WTC11 (cell line): ENCODE measurements at regions not wholly inside any gene's neighbourhood (a gene's known extent, or its start where the extent isn't known, plus 50 kb on each side); places are given as distances from the start of the nearest gene placed in this dataset.
A peak's percentile ranks its signal among the peaks of the same experiment; 100 is the strongest.

ENCODE experiments used
- ATAC-seq: fragments of 200-7000 bp; cut with Tn5 transposase; 2 replicates; pipeline ENCODE4 v1.10.0; 2021; ENCODE audit warnings: mild to moderate bottlenecking, moderate library complexity
- CTCF ChIA-PET: fragments of 300-600 bp; sonication (Branson Sonifier 250); formaldehyde crosslinking; loops from one replicate; lab custom pipeline; 2021; ENCODE audit warnings: antibody characterized with exemption; lab: Charles Lee
- POLR2A ChIA-PET: fragments of 350-600 bp; sonication (Branson Sonifier 250); formaldehyde crosslinking; loops from one replicate; lab custom pipeline; 2021; ENCODE audit warnings: antibody characterized with exemption; lab: Charles Lee
- DNase-seq: peaks from one replicate; pipeline ENCODE4 v3.0.0; 2021; ENCODE audit warnings: low spot score
- H3K27ac Mint-ChIP-seq: 2 replicates; pipeline ENCODE4 v1.8.0; 2021; ENCODE audit warnings: mixed read lengths
- H3K27me3 Mint-ChIP-seq: 2 replicates; pipeline ENCODE4 v1.8.0; 2021; ENCODE audit warnings: low read depth, mild to moderate bottlenecking, moderate library complexity, mixed read lengths
- H3K36me3 Mint-ChIP-seq: 2 replicates; pipeline ENCODE4 v1.8.0; 2021; ENCODE audit warnings: mixed read lengths
- H3K4me1 Mint-ChIP-seq: 2 replicates; pipeline ENCODE4 v1.8.0; 2022; ENCODE audit warnings: mixed read lengths
- H3K4me3 Mint-ChIP-seq: 2 replicates; pipeline ENCODE4 v1.8.0; 2021; ENCODE audit warnings: mild to moderate bottlenecking, moderate library complexity, mixed read lengths
- H3K9me3 Mint-ChIP-seq: 2 replicates; pipeline ENCODE4 v1.8.0; 2021; ENCODE audit warnings: mixed read lengths
- ARID4B ChIP-seq: sonication (generic); formaldehyde crosslinking; IDR thresholded peaks from 2 replicates; pipeline ENCODE4 v1.8.0; 2023; ENCODE audit warnings: missing genetic modification reagents, mild to moderate bottlenecking, borderline replicate concordance
- ATF3 ChIP-seq: sonication (generic); formaldehyde crosslinking; conservative IDR thresholded peaks from 2 replicates; pipeline ENCODE4 v1.8.1; 2022; ENCODE audit warnings: mild to moderate bottlenecking, missing genetic modification reagents
- ATF6 ChIP-seq: sonication (generic); formaldehyde crosslinking; IDR thresholded peaks from 2 replicates; pipeline ENCODE4 v1.8.1; 2023; ENCODE audit warnings: mild to moderate bottlenecking, missing genetic modification reagents
- E2F5 ChIP-seq: sonication (generic); formaldehyde crosslinking; IDR thresholded peaks from 2 replicates; pipeline ENCODE4 v1.8.1; 2022; ENCODE audit warnings: mild to moderate bottlenecking, moderate library complexity, missing genetic modification reagents
- ELF4 ChIP-seq: sonication (generic); formaldehyde crosslinking; IDR thresholded peaks from 2 replicates; pipeline ENCODE4 v1.8.1; 2022; ENCODE audit warnings: low read depth, mild to moderate bottlenecking, moderate library complexity, missing genetic modification reagents
- MLX ChIP-seq: sonication (generic); formaldehyde crosslinking; IDR thresholded peaks from 2 replicates; pipeline ENCODE4 v1.8.1; 2023; ENCODE audit warnings: mild to moderate bottlenecking, missing genetic modification reagents, moderate library complexity
- MXD4 ChIP-seq: fragments of 250-450 bp; sonication (Bioruptor Pico); IDR thresholded peaks from 2 replicates; pipeline ENCODE4 v1.8.0; 2021; ENCODE audit warnings: mild to moderate bottlenecking, moderate library complexity, borderline replicate concordance
- NFATC4 ChIP-seq: fragments of 250-450 bp; sonication (Bioruptor Pico); IDR thresholded peaks from 2 replicates; pipeline ENCODE4 v1.9.0; 2021; ENCODE audit warnings: mild to moderate bottlenecking
- NR1H2 ChIP-seq: sonication (generic); formaldehyde crosslinking; IDR thresholded peaks from 2 replicates; pipeline ENCODE4 v1.9.0; 2021; ENCODE audit warnings: mild to moderate bottlenecking, moderate library complexity, missing genetic modification reagents
- NR3C1 ChIP-seq: sonication (generic); formaldehyde crosslinking; conservative IDR thresholded peaks from 2 replicates; pipeline ENCODE4 v1.8.1; 2023; ENCODE audit warnings: low read depth, mild to moderate bottlenecking, missing genetic modification reagents
- PRRX2 ChIP-seq: fragments of 250-450 bp; sonication (Bioruptor Pico); IDR thresholded peaks from 2 replicates; pipeline ENCODE4 v1.8.0; 2021; ENCODE audit warnings: mild to moderate bottlenecking
- RELA ChIP-seq: sonication (generic); formaldehyde crosslinking; IDR thresholded peaks from 2 replicates; pipeline ENCODE4 v1.8.1; 2022; ENCODE audit warnings: missing genetic modification reagents, mild to moderate bottlenecking, borderline replicate concordance
- ZNF138 ChIP-seq: sonication (generic); formaldehyde crosslinking; conservative IDR thresholded peaks from 2 replicates; pipeline ENCODE4 v1.8.1; 2022; ENCODE audit warnings: mild to moderate bottlenecking, moderate library complexity, missing genetic modification reagents
- ZNF263 ChIP-seq: sonication (generic); formaldehyde crosslinking; IDR thresholded peaks from 2 replicates; pipeline ENCODE4 v1.8.1; 2022; ENCODE audit warnings: low read depth, mild to moderate bottlenecking, moderate library complexity, missing genetic modification reagents
- ZNF396 ChIP-seq: fragments of 250-450 bp; sonication (Bioruptor Pico); IDR thresholded peaks from 2 replicates; pipeline ENCODE4 v1.8.0; 2021; ENCODE audit warnings: mild to moderate bottlenecking, moderate library complexity, borderline replicate concordance

GRCh38 chr4:134735901-134736300 lies 534.3 kb upstream of the PABPC4L start (continued):
- TF ChIP-seq ATF6 (CRISPR knock-in tag) = no peak

GRCh38 chr4:134727696-134728095 lies 526.1 kb upstream of the PABPC4L start:
- Mint-ChIP-seq H3K4me1 (peaks cover 6% of the 10 kb centered on the region), H3K27ac (peak overlapping the region; percentile 21), H3K36me3 (peaks cover 12% of the 10 kb centered on the region), H3K27me3 (no peaks in the 10 kb centered on the region), H3K4me3 (no peak overlapping the region), H3K9me3 (peaks cover 18% of the 10 kb centered on the region)
- no peak for DNase-seq
- POLR2A ChIA-PET = no interaction called here
- no peak for TF ChIP-seq NR3C1 (CRISPR knock-in tag)
- TF ChIP-seq PRRX2 (CRISPR knock-in tag) = no peak
- TF ChIP-seq ATF3 (CRISPR knock-in tag) = no peak
- no peak for TF ChIP-seq RELA (CRISPR knock-in tag)
- TF ChIP-seq E2F5 (CRISPR knock-in tag) = no peak
- TF ChIP-seq ZNF138 = no peak
- no peak for TF ChIP-seq ELF4 (CRISPR knock-in tag)
- TF ChIP-seq ZNF263 (CRISPR knock-in tag) = no peak
- no peak for TF ChIP-seq ZNF396
- no peak for TF ChIP-seq ARID4B
- CTCF ChIA-PET = no interaction called here
- no peak for ATAC-seq

- no peak for TF ChIP-seq NFATC4
- TF ChIP-seq MXD4 (CRISPR knock-in tag) = no peak
- TF ChIP-seq MLX (CRISPR knock-in tag) = no peak
- no peak for TF ChIP-seq ATF6 (CRISPR knock-in tag)
- TF ChIP-seq NR1H2 (CRISPR knock-in tag) = no peak
- Mint-ChIP-seq H3K27me3 (no peaks in the 10 kb centered on the region), H3K27ac (no peak overlapping the region), H3K9me3 (peaks cover 3% of the 10 kb centered on the region; the same call in 1 of the 2 replicates), H3K4me1 (peaks cover 3% of the 10 kb centered on the region), H3K36me3 (no peaks in the 10 kb centered on the region), H3K4me3 (no peak overlapping the region)
- DNase-seq = no peak
- POLR2A ChIA-PET = no interaction called here
- CTCF ChIA-PET = no interaction called here
- ATAC-seq = no peak
Measured at GRCh38 chr4:134722306-134722705, 520.7 kb upstream of the PABPC4L start.
